K562 (cell line): ENCODE measurements at regions not wholly inside any gene's neighbourhood (a gene's known extent, or its start where the extent isn't known, plus 50 kb on each side); places are given as distances from the start of the nearest gene placed in this dataset.

Experiments
- ATAC-seq: fragments of 200-7000 bp; cut with Tn5 transposase; 3 replicates; pipeline ENCODE4 v1.9.1; 2020; ENCODE audit warnings: moderate library complexity
- BruUV-seq: library from RNA; stranded (reverse); fragments of 400-500 nt; replicated peaks from 2 replicates; lab custom pipeline; 2021; lab: Mats Ljungman, UMichigan
- CTCF ChIA-PET: fragments of 300-600 bp; formaldehyde crosslinking; extraction: SDS; loops from one replicate; lab custom pipeline; 2021; ENCODE audit warnings: low intra/inter-chr PET ratio; lab: Yijun Ruan, JAX
- POLR2A ChIA-PET: fragments of 300-600, 350-650 bp; sonication (Branson Sonifier 250); formaldehyde crosslinking; extraction: SDS; loops from one replicate; lab custom pipeline; 2021; ENCODE audit warnings: antibody characterized with exemption, inconsistent platforms; lab: Yijun Ruan, JAX
- DNase-seq, 4 experiments: peaks; one replicate each; pipeline versions ENCODE4 v3.0.0 to v3.0.0-alpha.2; 2011 to 2018; ENCODE audit warnings: low spot score in 3 of 4, mixed read lengths in 3 of 4; ENCODE audit errors: extremely low read depth in 1 of 4
- FAIRE-seq: peaks from 2 replicates; lab custom pipeline; 2011; peaks lifted over from hg19 to GRCh38; lab: Jason Lieb, UNC
- H2AFZ ChIP-seq: 2 replicates; pipeline ENCODE4 v1.6.0; 2011; ENCODE audit warnings: low read depth, low read length, control low read depth, inconsistent platforms
- H3K27ac ChIP-seq: fragments of 200-600 bp; 3 replicates; pipeline ENCODE4 v1.8.0; 2011; ENCODE audit warnings: low read depth, mild to moderate bottlenecking, control low read depth, inconsistent platforms, low read length, moderate library complexity, mixed read lengths; ENCODE audit errors: extremely low read depth
- H3K27me3 ChIP-seq, 2 experiments: fragments of 300-600 bp in 1 of 2; 2 replicates in 1 of 2; 3 replicates in 1 of 2; pipeline versions ENCODE4 v1.6.0 to v1.8.0; 2011; ENCODE audit warnings: inconsistent platforms in 2 of 2, low read length in 2 of 2, mild to moderate bottlenecking in 1 of 2, mixed read lengths in 1 of 2, moderate library complexity in 1 of 2; ENCODE audit not compliant: control insufficient read depth in 2 of 2, insufficient read depth in 2 of 2
- H3K36me3 ChIP-seq: fragments of 300-600 bp; 3 replicates; pipeline ENCODE4 v1.8.0; 2011; ENCODE audit warnings: mild to moderate bottlenecking, low read length, inconsistent platforms; ENCODE audit not compliant: control insufficient read depth, insufficient read depth
- H3K4me1 ChIP-seq, 2 experiments: fragments of 200-600 bp in 1 of 2; replicated peaks in 1 of 2; 2 replicates in 1 of 2; 3 replicates in 1 of 2; pipeline versions ENCODE4 v1.5.1 to v1.8.0; 2011; ENCODE audit warnings: inconsistent platforms in 2 of 2, low read length in 2 of 2, mild to moderate bottlenecking in 1 of 2, mixed read lengths in 1 of 2, moderate library complexity in 1 of 2; ENCODE audit not compliant: control insufficient read depth in 2 of 2, insufficient read depth in 2 of 2
- H3K4me2 ChIP-seq: 2 replicates; pipeline ENCODE4 v1.6.1; 2011; ENCODE audit warnings: low read length, control low read depth, inconsistent platforms, mixed read lengths; ENCODE audit not compliant: insufficient read depth
- H3K4me3 ChIP-seq: fragments of 200-600 bp; sonication (generic), shearing (Covaris generic); 2 replicates; pipeline ENCODE4 v1.5.1; 2016; ENCODE audit warnings: control low read depth, inconsistent platforms
- H3K79me2 ChIP-seq: fragments of 200-600 bp; 3 replicates; pipeline ENCODE4 v1.8.0; 2011; ENCODE audit warnings: low read length, inconsistent platforms; ENCODE audit not compliant: control insufficient read depth, insufficient read depth
- H3K9ac ChIP-seq, 2 experiments: 2 replicates each; pipeline versions ENCODE4 v1.6.0 to v1.6.1; 2011; ENCODE audit warnings: low read depth in 2 of 2, low read length in 2 of 2, control low read depth in 1 of 2, inconsistent platforms in 1 of 2, mild to moderate bottlenecking in 1 of 2, mixed read lengths in 1 of 2; ENCODE audit not compliant: insufficient read depth in 1 of 2
- H3K9me1 ChIP-seq: one replicate; pipeline ENCODE4 v1.6.0; 2011; ENCODE audit warnings: inconsistent platforms, mild to moderate bottlenecking, low read length, moderate library complexity; ENCODE audit not compliant: control insufficient read depth, insufficient read depth
- H3K9me3 ChIP-seq: replicated peaks from 2 replicates; pipeline ENCODE4 v1.5.1; 2011; ENCODE audit warnings: low read depth, low read length, inconsistent platforms; ENCODE audit not compliant: control insufficient read depth, insufficient read depth
- H4K20me1 ChIP-seq: replicated peaks from 2 replicates; pipeline ENCODE4 v1.6.1; 2011; ENCODE audit warnings: low read length, inconsistent platforms, mixed read lengths; ENCODE audit not compliant: control insufficient read depth, insufficient read depth
- EGR1 ChIP-seq: fragments of 450-650 bp; conservative IDR thresholded peaks from 2 replicates; pipeline ENCODE4 v1.6.1; 2017; ENCODE audit warnings: mild to moderate bottlenecking
- ELF4 ChIP-seq: fragments of 450-650 bp; formaldehyde crosslinking; IDR thresholded peaks from 2 replicates; pipeline ENCODE4 v1.4.0; 2022; ENCODE audit warnings: missing genetic modification characterization
- UBTF ChIP-seq, 2 experiments: IDR thresholded peaks; 2 replicates each; pipeline ENCODE4 v1.6.1; 2012; ENCODE audit warnings: improper control_type of control experiment in 2 of 2, low read depth in 2 of 2, low read length in 2 of 2, borderline replicate concordance in 1 of 2
- ZBTB12 ChIP-seq: fragments of 250-450 bp; sonication (Bioruptor Pico); IDR thresholded peaks from 2 replicates; pipeline ENCODE4 v1.4.0; 2020
- WGBS: fragments of 100-300 bp; shearing (Covaris generic); methylation state at CpG from one replicate; pipeline ENCODE4 v1.1.6; 2016; ENCODE audit warnings: low coverage, mixed read lengths; ENCODE audit not compliant: insufficient coverage; ENCODE audit errors: missing lambda C conversion rate; 5-methylcytosine and 5-hydroxymethylcytosine counted together
- in situ Hi-C: fragments of 300-500 bp; cut with MboI; formaldehyde crosslinking; loops from 4 replicates; pipeline ENCODE4 v1.15.0; 2018; ENCODE audit warnings: inconsistent platforms, mixed read lengths
- intact Hi-C: fragments of 100-400 bp; cut with micrococcal nuclease; formaldehyde crosslinking; loops from 2 replicates; pipeline ENCODE4 v1.14.2; 2022

- no peak for DNase-seq
- H3K4me3 ChIP-seq: no peak overlapping the region
- H3K4me2 ChIP-seq: no peak overlapping the region
- no peak for FAIRE-seq
- no peaks in the 10 kb centered on the region for H3K27me3 ChIP-seq
- intact Hi-C loops: no loop called here
- BruUV-seq: no TSS peak
- WGBS: 0% methylated on average over 2 of the region's 2 CpGs
- H3K36me3 ChIP-seq: no peaks in the 10 kb centered on the region
- H3K79me2 ChIP-seq: no peaks in the 10 kb centered on the region
- no peaks in the 10 kb centered on the region for H3K9me1 ChIP-seq
- H3K27ac ChIP-seq: no peak overlapping the region
- TF ChIP-seq ZBTB12: no peak
- no peak for TF ChIP-seq UBTF (IDR thresholded peaks at IDR 0.05; ENCODE audit: borderline replicate concordance in 1 of 2, low read depth in 2 of 2, low read length in 2 of 2)
- TF ChIP-seq EGR1: no peak
- no peak for TF ChIP-seq ELF4 (CRISPR knock-in tag)
- ChIA-PET CTCF (no interaction called here), POLR2A (no interaction called here)
- no peaks in the 10 kb centered on the region for H3K4me1 ChIP-seq
- H3K9ac ChIP-seq: no peak overlapping the region
- H4K20me1 ChIP-seq: no peaks in the 10 kb centered on the region
- in situ Hi-C loops: no loop called here
- ATAC-seq: no peak
- H2AFZ ChIP-seq: no peak overlapping the region
- H3K9me3 ChIP-seq: no peaks in the 10 kb centered on the region; the same call in 1 of the 2 replicates
These were observed 424.1 kb downstream of the TLR4 start for GRCh38 chr9:118128313-118128712.
